GM21447 (cell line): ENCODE measurements at regions not wholly inside any gene's neighbourhood (a gene's known extent, or its start where the extent isn't known, plus 50 kb on each side); places are given as distances from the start of the nearest gene placed in this dataset.
"Not testable (repeated sequence)": the region's sequence is repeated elsewhere in the genome, so short reads cannot be mapped to it uniquely, and the experiment has no call there.

Experiments used
- ATAC-seq: cut with Tn5 transposase; IDR thresholded peaks from one replicate; pipeline ENCODE4 v1.9.1; 2021; ENCODE audit not compliant: unreplicated experiment

- no peak for ATAC-seq
These were observed 402.4 kb downstream of the AGTPBP1 start for GRCh38 chr9:85339338-85339737.

DNA sequence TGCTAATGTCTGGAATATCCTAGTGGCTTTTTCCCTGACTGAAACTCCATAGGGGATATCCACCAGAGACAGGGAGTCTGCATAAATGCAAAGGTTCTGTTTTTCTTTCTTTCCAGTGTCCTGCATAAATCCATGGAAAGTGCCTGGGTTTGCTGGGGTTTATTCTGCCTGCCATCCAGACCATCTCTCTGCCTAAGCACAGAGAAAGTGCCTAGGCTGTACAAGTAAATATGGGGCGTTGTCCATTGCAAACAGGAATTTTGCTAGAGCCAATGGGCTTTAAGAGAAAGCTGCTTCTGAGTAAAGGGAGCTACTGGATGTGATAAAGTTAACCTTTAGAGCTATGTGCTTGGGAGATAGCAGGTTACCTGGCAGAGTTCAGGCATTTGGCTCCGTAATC, 407.5 kb downstream of the AGTPBP1 start:
- no peak for ATAC-seq

DNA sequence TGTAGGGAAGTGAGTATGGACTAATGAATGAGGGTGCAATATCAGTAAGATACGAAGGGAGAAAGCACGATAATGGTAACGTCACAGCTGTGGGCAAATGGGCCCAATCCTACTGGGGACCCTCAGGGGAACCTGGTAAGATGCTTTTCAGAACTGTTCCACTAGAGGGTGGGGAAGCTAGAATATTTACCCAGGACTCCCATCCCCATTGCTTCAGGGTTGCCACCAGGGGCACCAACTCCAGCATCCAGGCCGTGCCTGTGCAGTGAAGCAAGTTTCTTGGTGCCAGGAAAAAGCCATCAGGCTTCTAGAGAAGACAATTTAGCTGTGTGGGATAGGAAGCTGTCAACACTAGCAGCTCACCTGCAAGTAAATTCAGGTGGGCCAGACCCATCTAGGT, 409.3 kb downstream of the AGTPBP1 start:
- ATAC-seq = no peak

DNA sequence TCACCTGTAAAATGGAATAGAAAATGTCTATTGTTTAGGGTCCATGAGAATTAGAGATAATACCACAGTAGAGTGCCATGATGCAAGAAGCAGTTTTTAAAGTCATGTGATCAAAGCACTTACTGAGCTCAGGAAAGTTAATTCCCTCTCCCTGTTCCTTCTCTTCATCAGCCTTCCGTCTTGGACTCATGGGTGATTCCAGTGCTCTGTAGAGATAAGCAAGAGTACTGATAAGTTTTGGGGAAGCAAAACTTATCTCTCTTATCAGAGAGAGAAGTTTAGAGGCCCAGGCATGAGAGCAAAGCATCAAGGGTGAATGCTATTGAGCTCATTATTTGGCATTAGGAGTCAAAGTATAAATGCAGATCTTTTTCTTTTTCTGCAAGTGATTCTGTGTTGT, 410.1 kb downstream of the AGTPBP1 start:
- ATAC-seq = no peak

GRCh38 chr9:85322592-85322991, 419.2 kb downstream of the AGTPBP1 start:
- ATAC-seq = no peak

GRCh38 chr9:85321561-85321960, 420.2 kb downstream of the AGTPBP1 start:
- ATAC-seq = no peak

GRCh38 chr9:85319936-85320656, 421.7 kb downstream of the AGTPBP1 start:
- ATAC-seq = no peak

- ATAC-seq = not testable (repeated sequence)
These were observed 426.2 kb downstream of the AGTPBP1 start for GRCh38 chr9:85315535-85315934.

DNA sequence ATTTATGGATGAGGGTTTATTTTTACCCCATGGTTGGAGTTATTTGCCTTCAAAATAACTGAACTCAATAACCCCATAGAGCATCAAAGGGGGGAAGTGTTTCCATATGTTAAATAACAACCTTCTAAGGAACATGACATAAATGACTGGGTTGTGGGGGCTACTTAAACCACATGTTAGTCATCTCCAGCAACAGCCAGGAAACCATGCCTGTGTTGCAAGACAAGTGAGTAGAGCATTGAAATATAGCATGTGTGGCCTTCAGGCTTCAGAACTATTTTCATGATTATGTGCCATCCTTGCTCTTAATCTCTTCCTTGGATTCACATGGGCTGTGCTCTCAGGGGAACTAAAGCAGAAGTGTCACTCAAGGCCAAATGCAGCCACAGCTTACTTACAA, 431.2 kb downstream of the AGTPBP1 start:
- ATAC-seq = no peak

GRCh38 chr9:85303757-85304134, 438.0 kb downstream of the AGTPBP1 start:
- ATAC-seq = no peak

- ATAC-seq = no peak
These were observed 438.6 kb downstream of the AGTPBP1 start for GRCh38 chr9:85302938-85303756.

DNA sequence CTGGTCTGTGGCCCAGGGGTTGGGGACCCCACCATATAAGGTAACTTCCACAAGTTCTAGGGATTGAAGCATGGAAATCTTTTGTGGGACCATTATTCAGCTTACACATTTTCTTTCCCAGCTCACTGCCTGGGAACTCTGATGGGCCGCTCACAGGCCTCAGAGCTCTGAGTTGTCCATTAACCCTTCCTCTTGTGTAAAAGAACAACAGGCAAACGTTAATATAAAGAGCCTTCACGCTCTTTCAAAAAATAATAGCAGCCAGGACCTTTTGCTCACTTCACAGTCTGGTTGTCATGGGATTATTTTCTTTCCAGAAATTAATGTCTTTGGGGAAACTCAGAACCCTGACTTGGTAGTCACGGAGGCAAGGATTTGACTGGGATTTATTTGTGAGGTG, 443.3 kb downstream of the AGTPBP1 start:
- no peak for ATAC-seq

GRCh38 chr9:85295244-85295643, 446.5 kb downstream of the AGTPBP1 start:
- not testable (repeated sequence) for ATAC-seq

DNA sequence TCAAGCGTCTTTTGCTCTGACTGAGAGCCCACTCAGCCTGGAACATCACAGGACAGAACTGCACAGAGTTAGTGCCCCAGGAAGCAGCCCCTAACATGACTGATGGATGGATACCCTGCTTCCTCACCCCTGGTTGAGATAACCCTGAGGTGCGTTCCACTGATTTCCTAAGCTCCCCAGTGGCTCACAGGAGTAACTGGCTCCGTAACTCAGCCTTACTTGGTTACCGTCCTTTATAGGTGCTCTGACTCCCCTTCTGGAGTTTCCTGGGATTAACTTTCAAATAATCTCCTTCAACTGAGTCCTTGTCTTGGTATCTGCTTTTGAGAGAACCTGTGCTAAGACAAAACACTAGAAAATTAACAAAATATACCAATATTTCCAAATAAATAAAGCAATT, 449.5 kb downstream of the AGTPBP1 start:
- ATAC-seq = no peak

- no peak for ATAC-seq
These were observed 450.5 kb downstream of the AGTPBP1 start for GRCh38 chr9:85291266-85291665.

DNA sequence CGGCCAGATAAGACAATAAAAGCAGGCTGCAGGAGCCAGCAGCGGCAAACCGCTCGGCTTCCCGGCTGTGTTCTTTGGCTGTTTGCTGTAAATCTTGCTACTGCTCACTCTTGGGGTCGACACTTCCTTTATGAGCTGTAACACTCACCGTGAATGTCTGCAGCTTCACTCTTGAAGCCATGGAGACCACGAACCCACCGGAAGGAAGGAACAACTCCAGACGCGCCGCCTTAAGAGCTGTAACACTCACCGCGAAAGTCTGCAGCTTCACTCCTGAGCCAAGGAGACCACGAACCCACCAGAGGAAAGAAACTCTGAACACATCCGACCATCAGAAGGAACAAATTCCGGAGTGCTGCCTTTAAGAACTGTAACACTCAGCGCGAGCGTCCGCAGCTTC, 451.7 kb downstream of the AGTPBP1 start:
- ATAC-seq = no peak

DNA sequence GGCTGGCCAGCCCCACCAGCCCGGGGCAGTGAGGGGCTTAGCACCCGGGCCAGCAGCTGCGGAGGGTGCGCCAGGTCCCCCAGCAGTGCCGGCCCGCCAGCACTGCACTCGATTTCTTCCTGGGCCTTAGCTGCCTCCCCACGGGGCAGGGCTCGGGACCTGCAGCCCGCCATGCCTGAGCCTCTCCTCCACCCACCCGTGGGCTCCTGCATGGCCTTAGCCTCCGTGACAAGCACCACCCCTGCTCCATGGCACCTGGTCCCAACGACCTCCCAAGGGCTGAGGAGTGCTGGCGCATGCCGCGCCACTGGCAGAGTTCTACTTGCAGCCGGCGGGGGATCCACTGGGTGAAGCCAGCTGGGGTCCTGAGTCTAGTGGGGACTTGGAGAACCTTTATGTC, 452.6 kb downstream of the AGTPBP1 start:
- no peak for ATAC-seq

DNA sequence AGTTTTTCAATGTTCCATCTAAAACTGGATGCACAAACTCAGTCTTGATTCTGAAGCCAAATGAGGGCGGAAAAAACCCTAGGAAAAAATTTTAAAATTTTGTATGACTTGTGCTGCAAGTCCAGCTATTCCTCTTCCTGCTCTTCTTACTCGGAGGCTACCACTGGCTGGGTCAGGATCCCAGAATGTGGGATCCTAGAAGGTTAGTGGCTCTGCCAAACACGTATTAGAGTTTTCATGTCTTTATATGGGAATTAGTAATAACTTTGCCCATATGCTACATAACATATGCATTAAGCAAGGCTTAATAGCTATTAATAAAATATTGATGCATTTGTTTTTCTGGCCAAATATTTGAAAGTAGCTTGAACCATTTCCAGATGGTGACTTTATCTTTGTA, 458.3 kb downstream of the AGTPBP1 start:
- ATAC-seq = no peak

- no peak for ATAC-seq
These were observed 463.0 kb downstream of the AGTPBP1 start for GRCh38 chr9:85278769-85279168.

DNA sequence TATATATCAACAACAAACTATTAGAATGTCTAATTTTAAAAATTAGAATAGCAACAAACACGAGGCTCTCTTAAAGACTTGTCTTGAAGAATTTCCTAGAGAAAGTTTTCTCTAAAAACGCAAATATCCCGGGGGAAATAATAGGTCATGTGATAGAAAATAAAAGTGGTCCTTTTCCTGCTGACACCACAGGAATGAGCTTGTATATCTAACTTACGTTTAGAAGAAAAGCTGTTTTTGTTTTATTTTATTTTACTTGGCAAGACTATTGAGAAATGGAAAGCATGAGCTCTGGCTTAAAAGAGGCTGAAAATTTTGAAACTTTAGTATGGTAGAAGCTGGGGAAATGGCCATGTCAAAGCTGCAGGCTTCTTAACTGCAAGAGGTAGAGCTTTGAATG, 465.0 kb downstream of the AGTPBP1 start:
- no peak for ATAC-seq

DNA sequence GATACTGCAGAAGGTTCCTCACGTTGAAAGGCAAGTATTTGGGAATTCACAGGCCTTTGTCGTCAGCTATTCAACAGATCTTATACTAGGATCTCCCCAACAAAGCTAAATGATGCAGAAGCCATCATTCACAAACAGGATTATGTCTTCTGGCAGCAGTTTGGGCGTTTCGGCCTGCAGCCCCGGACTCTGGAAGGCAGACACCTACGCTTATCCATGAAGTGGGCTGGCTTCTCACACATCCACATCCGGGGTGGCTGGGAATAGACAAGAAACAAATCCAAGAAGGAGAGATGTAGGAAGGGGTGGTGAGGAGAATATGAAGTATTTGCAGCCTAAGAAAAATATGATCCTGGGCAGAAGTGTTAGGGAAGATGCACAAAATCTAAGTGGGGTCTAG, 471.9 kb downstream of the AGTPBP1 start:
- ATAC-seq = no peak

DNA sequence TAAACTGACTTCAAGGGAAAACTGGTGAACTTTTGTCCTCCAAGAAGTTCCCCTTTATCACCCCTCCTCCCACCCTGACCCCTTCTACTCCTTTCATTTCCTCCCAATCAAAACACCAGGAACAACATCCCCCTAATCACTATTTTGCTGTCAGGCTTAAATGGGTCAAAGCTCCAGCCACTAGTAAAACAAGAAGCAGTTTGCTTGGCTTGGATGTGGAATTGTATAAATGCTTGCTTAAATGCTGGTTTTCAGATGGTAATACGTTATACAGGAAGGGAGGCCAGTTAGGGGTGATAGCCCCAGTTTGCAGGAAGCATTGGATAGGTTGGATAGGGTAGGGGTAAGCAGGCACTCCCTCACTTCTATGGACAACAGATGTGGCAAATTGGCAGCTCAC, 473.6 kb downstream of the AGTPBP1 start:
- no peak for ATAC-seq

DNA sequence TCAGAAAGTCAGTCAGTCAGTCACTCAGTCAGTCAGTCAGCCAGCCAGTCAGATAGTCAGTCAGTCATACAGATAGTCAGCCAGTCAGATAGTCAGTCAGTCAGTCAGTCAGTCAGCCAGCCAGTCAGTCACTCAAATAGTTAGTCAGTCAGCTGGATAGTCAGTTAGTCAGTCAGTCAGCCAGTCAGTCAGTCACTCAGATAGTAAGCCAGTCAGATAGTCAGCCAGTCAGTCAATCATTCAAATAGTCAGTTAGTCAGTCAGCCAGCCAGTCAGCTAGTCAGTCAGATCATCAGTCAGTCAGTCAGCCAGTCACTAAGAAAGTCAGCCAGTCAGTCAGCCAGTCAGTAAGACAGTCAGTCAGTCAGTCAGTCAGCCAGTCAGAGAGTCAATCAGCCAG, 477.1 kb downstream of the AGTPBP1 start:
- no peak for ATAC-seq
